HUES48 (cell line): ENCODE measurements at regions not wholly inside any gene's neighbourhood (a gene's known extent, or its start where the extent isn't known, plus 50 kb on each side); places are given as distances from the start of the nearest gene placed in this dataset.
"Not testable (repeated sequence)": the region's sequence is repeated elsewhere in the genome, so short reads cannot be mapped to it uniquely, and the experiment has no call there.

Experiments used
- H3K27ac ChIP-seq: one replicate; pipeline ENCODE4 v1.7.0; 2013; ENCODE audit warnings: low read depth, low read length, inconsistent platforms
- H3K27me3 ChIP-seq: 2 replicates; pipeline ENCODE4 v1.6.1; 2013; ENCODE audit warnings: mild to moderate bottlenecking, low read length; ENCODE audit not compliant: control insufficient read depth, insufficient read depth
- H3K36me3 ChIP-seq: 2 replicates; pipeline ENCODE4 v1.6.1; 2013; ENCODE audit warnings: low read length; ENCODE audit not compliant: control insufficient read depth, insufficient read depth
- H3K4me1 ChIP-seq: 2 replicates; pipeline ENCODE4 v1.6.1; 2013; ENCODE audit warnings: mild to moderate bottlenecking, low read length; ENCODE audit not compliant: control insufficient read depth, insufficient read depth
- H3K4me3 ChIP-seq: 2 replicates; pipeline ENCODE4 v1.5.1; 2013; ENCODE audit warnings: mild to moderate bottlenecking, low read depth, low read length
- H3K9ac ChIP-seq: 2 replicates; pipeline ENCODE4 v1.6.1; 2013; ENCODE audit warnings: mild to moderate bottlenecking, low read depth, low read length, moderate library complexity
- H3K9me3 ChIP-seq: 2 replicates; pipeline ENCODE4 v1.6.1; 2013; ENCODE audit warnings: low read length; ENCODE audit not compliant: control insufficient read depth, insufficient read depth

GRCh38 chr5:96114736-96115135 lies 153.1 kb upstream of the ELL2 start:
- Histone ChIP-seq H3K27me3 (no peaks in the 10 kb centered on the region), H3K9ac (no peak overlapping the region), H3K4me1 (peaks cover 5% of the 10 kb centered on the region; the same call in 1 of the 2 replicates), H3K27ac (no peak overlapping the region), H3K4me3 (no peak overlapping the region), H3K9me3 (no peaks in the 10 kb centered on the region), H3K36me3 (no peaks in the 10 kb centered on the region)

- Histone ChIP-seq H3K4me3 (no peak overlapping the region), H3K9me3 (0 out of 2 replicates have a peak, but pooled peaks cover 4% of the 10 kb centered on the region)
These were observed 151.7 kb upstream of the ELL2 start for GRCh38 chr5:96113170-96113939.

DNA sequence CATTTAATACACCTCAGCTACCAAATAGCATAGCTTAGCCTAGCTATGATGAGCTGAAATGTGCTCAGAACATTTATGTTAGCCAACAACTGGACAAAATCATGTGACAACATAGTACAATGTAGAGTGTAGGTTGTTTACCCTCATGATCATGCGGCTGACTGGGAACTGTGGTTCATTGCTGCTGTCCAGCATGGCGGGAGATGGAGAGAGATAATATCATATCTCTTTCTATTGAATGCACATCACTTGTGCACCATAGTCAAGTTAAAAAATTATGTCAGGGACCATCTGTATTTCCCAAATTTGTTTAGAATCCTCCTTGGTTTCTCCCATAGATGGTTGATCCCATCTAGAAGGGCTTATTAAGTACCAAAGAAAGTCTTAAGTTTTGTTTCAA lies 151.1 kb upstream of the ELL2 start:
- Histone ChIP-seq H3K27me3 (no peaks in the 10 kb centered on the region), H3K27ac (no peak overlapping the region), H3K4me1 (no peaks in the 10 kb centered on the region)

More at GRCh38 chr5:96113170-96113939, 151.7 kb upstream of the ELL2 start:
- no peaks in the 10 kb centered on the region for H3K27me3 ChIP-seq
- H3K36me3 ChIP-seq, result no peaks in the 10 kb centered on the region
- peaks cover 5% of the 10 kb centered on the region; the same call in 1 of the 2 replicates for H3K4me1 ChIP-seq
- H3K9ac ChIP-seq, result no peak overlapping the region
- H3K27ac ChIP-seq, result no peak overlapping the region

GRCh38 chr5:96112123-96112670 lies 150.5 kb upstream of the ELL2 start:
- Histone ChIP-seq H3K27ac (no peak overlapping the region), H3K4me1 (no peaks in the 10 kb centered on the region), H3K36me3 (no peaks in the 10 kb centered on the region), H3K27me3 (no peaks in the 10 kb centered on the region), H3K9ac (no peak overlapping the region), H3K4me3 (no peak overlapping the region), H3K9me3 (0 out of 2 replicates have a peak, but pooled peaks cover 4% of the 10 kb centered on the region)

More for the DNA sequence above, 151.1 kb upstream of the ELL2 start:
- H3K4me3 ChIP-seq, result no peak overlapping the region
- H3K9me3 ChIP-seq, result 0 out of 2 replicates have a peak, but pooled peaks cover 4% of the 10 kb centered on the region
- H3K36me3 ChIP-seq, result no peaks in the 10 kb centered on the region
- H3K9ac ChIP-seq, result no peak overlapping the region

DNA sequence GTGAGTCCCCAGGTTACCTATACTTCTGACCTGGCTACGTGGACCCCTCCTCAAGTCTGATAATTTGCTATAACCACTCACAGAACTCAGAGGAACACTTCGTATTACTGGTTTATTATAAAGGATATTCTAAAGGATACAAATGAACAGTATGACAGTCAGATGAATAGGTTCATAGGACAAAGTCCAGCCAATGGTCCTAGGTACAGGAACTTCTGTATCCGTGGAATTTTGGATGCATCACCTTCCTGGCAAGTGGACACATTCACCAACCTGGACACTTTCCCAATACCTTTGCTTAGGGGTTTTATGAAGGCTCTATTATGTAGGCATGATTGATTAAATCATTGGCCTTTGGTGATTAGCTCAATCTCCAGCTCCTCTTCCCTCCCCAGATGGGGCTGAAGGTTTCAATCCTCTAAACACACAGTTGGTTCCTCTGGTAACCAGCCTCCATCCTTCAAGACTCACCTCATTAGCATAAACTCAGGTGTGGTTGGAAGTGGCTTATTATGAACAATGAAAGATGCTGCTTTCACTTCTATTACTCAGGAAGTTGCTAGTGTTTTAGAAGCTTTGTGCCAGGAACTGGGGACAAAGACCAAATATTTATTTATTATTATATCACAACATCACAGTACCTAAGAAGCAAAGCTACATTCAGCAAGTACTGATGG lies 149.6 kb upstream of the ELL2 start:
- no peak overlapping the region for H3K4me3 ChIP-seq
- no peak overlapping the region for H3K27ac ChIP-seq
- no peak overlapping the region for H3K9ac ChIP-seq
- no peaks in the 10 kb centered on the region for H3K36me3 ChIP-seq
- H3K27me3 ChIP-seq, result no peaks in the 10 kb centered on the region
- no peaks in the 10 kb centered on the region for H3K4me1 ChIP-seq
- H3K9me3 ChIP-seq, result 0 out of 2 replicates have a peak, but pooled peaks cover 4% of the 10 kb centered on the region

DNA sequence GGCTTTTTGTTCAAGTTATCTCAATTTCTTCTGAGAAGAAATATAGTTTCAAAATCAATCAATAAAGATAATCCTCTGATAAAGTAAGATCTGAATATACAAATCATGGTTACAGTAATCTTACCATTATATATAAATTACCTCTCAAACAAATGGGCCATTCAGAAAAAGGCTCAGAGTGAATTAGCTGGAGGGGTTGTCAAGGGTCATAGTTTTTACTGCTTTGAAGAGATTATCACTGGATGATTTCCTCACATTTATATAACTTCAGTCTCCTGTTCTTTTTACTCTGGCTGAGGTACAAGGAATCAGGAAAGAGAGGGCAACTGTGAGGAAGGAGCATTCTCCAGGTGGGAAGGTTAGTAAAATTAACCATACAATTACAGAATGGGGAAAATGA lies 148.6 kb upstream of the ELL2 start:
- H3K4me3 ChIP-seq, result no peak overlapping the region
- no peaks in the 10 kb centered on the region for H3K36me3 ChIP-seq
- H3K9me3 ChIP-seq, result 0 out of 2 replicates have a peak, but pooled peaks cover 4% of the 10 kb centered on the region
- H3K27me3 ChIP-seq, result no peaks in the 10 kb centered on the region
- no peaks in the 10 kb centered on the region for H3K4me1 ChIP-seq
- no peak overlapping the region for H3K9ac ChIP-seq
- no peak overlapping the region for H3K27ac ChIP-seq

- peak overlapping the region; percentile 46; the same call in 1 of the 2 replicates for H3K4me3 ChIP-seq
- not testable (repeated sequence) for H3K27me3 ChIP-seq, H3K4me1 ChIP-seq, H3K9ac ChIP-seq, H3K9me3 ChIP-seq, H3K27ac ChIP-seq, H3K36me3 ChIP-seq
These were observed 147.0 kb upstream of the ELL2 start for GRCh38 chr5:96108629-96109028.

- not testable (repeated sequence) for H3K27ac ChIP-seq, H3K9ac ChIP-seq, H3K4me3 ChIP-seq, H3K4me1 ChIP-seq, H3K9me3 ChIP-seq, H3K36me3 ChIP-seq, H3K27me3 ChIP-seq
These were observed 142.2 kb upstream of the ELL2 start for GRCh38 chr5:96103829-96104228.

DNA sequence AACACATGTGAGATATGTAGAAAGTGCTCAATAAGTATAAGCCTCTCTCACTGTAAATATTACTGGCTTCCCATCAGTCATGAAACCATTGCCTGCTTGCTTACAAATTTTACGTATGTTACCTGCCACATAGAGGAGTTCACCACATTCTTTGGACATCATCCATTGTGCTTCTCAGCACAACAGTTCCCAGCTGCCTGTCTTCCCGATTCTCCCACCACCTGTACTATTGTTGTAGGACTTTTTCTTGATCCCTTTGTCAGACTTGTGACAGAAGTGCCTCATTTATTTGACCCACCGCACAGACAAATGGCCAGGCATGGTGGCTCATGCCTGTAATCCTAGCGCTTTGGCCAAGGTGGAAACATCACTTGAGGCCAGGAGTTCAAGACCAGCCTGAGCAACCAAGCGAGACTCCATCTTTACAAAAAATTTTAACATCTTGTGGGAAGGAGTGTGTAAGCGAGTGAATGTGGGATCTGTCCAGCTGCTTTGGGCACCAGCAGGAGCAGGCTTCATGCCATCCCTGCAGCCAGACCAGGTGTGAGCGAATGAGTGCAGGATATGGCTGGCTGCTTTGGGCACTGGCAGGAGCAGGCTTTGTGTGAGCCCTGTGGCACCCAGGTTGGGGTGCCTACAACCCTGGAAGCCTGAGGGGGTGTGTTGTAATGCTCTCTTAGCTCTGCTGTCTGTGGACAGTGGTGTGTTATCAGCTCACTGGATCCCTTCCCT lies 139.9 kb upstream of the ELL2 start:
- no peak overlapping the region for H3K27ac ChIP-seq
- H3K9ac ChIP-seq, result no peak overlapping the region
- H3K4me1 ChIP-seq, result no peaks in the 10 kb centered on the region
- H3K4me3 ChIP-seq, result no peak overlapping the region
- H3K9me3 ChIP-seq, result no peaks in the 10 kb centered on the region
- H3K36me3 ChIP-seq, result no peaks in the 10 kb centered on the region
- no peaks in the 10 kb centered on the region for H3K27me3 ChIP-seq

DNA sequence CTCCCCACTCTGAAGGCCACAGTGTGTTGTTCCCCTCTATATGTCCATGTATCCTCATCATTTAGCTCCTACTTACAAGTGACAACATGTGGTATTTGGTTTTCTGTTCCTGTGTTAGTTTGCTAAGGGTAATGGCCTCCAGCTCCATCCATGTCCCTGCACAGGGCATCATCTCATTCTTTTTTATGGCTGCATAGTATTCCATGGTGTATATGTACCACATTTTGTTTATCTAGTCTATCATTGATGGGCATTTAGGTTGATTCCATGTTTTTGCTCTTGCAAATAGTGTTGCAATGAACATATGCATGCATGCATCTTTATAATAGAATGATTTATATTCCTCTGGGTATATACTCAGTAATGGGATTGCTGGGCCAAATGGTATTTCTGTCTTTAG lies 135.8 kb upstream of the ELL2 start:
- H3K9ac ChIP-seq, H3K4me3 ChIP-seq, H3K27me3 ChIP-seq, H3K36me3 ChIP-seq, H3K4me1 ChIP-seq, H3K27ac ChIP-seq, H3K9me3 ChIP-seq: not testable (repeated sequence)
